NCI-H82 treated with DMSO at 0.1 percent for 48 hours (cell line): ENCODE measurements at regions not wholly inside any gene's neighbourhood (a gene's known extent, or its start where the extent isn't known, plus 50 kb on each side); places are given as distances from the start of the nearest gene placed in this dataset.

ENCODE experiments used
- DNase-seq: peaks from one replicate; lab custom pipeline; 2025; ENCODE audit not compliant: unreplicated experiment; lab: John Stamatoyannopoulos, UW

- DNase-seq = no peak
Measured at GRCh38 chr5:91434348-91434747, 51.2 kb upstream of the ARRDC3 start.

- DNase-seq = no peak
Measured at GRCh38 chr5:91433861-91434260, 50.7 kb upstream of the ARRDC3 start.
